Suprapubic skin (tissue), 4 donors: ENCODE measurements at regions not wholly inside any gene's neighbourhood (a gene's known extent, or its start where the extent isn't known, plus 50 kb on each side); places are given as distances from the start of the nearest gene placed in this dataset.

Source experiments
- EP300 ChIP-seq: sonication (generic); formaldehyde crosslinking; IDR thresholded peaks from one replicate; pipeline ENCODE4 v1.6.1; 2017; ENCODE audit warnings: antibody characterized with exemption
- POLR2A ChIP-seq, 2 donors: fragments of 450-650 bp; IDR thresholded peaks; one replicate each; pipeline ENCODE4 v1.6.1; 2017; ENCODE audit warnings: antibody characterized with exemption in 2 of 2, mild to moderate bottlenecking in 2 of 2, moderate library complexity in 2 of 2
- POLR2AphosphoS5 ChIP-seq, 3 donors: sonication (generic); formaldehyde crosslinking; IDR thresholded peaks; one replicate each; pipeline ENCODE4 v1.6.1; 2017; ENCODE audit warnings: antibody characterized with exemption in 3 of 3
- TF ChIP-seq, protein P1 (sequence below), 2 donors: fragments of 200-600 bp in 1 of 2; fragments of 450-650 bp in 1 of 2; sonication (generic) in 1 of 2; IDR thresholded peaks; one replicate each; pipeline ENCODE4 v1.5.1; 2016 to 2019; ENCODE audit warnings: antibody characterized with exemption in 2 of 2, mild to moderate bottlenecking in 1 of 2, moderate library complexity in 1 of 2

DNA sequence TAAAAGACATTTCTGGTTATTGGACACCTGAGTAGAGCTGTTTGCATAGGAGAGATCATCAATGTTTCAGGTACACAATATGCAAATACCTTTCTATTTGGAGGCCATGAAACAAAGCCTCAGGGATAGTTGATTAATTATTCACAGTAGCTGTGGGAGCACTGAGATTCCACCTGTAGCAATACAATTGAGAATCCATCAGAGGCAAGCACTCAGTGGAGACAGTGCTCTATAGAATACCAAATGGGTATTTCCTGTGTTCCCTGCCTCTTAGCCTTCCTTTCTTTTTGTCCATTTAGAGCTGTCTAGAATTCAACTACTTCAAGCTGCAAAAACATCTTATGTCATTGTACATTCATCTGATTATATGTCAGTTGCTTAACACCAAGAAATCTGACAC lies 1754.0 kb upstream of the ACO1 start:
- TF ChIP-seq, protein P1, sequence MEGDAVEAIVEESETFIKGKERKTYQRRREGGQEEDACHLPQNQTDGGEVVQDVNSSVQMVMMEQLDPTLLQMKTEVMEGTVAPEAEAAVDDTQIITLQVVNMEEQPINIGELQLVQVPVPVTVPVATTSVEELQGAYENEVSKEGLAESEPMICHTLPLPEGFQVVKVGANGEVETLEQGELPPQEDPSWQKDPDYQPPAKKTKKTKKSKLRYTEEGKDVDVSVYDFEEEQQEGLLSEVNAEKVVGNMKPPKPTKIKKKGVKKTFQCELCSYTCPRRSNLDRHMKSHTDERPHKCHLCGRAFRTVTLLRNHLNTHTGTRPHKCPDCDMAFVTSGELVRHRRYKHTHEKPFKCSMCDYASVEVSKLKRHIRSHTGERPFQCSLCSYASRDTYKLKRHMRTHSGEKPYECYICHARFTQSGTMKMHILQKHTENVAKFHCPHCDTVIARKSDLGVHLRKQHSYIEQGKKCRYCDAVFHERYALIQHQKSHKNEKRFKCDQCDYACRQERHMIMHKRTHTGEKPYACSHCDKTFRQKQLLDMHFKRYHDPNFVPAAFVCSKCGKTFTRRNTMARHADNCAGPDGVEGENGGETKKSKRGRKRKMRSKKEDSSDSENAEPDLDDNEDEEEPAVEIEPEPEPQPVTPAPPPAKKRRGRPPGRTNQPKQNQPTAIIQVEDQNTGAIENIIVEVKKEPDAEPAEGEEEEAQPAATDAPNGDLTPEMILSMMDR (IDR thresholded peaks at IDR 0.05), result no peak
- TF ChIP-seq POLR2AphosphoS5 (IDR thresholded peaks at IDR 0.05), result no peak
- no peak for TF ChIP-seq EP300
- no peak for TF ChIP-seq POLR2A (IDR thresholded peaks at IDR 0.05)
